Loucy (cell line): ENCODE measurements at regions not wholly inside any gene's neighbourhood (a gene's known extent, or its start where the extent isn't known, plus 50 kb on each side); places are given as distances from the start of the nearest gene placed in this dataset.
A peak's percentile ranks its signal among the peaks of the same experiment; 100 is the strongest.

Experiments
- EZH2phosphoT487 ChIP-seq: fragments of 200-600 bp; IDR thresholded peaks from 2 replicates; pipeline ENCODE4 v1.6.1; 2018; ENCODE audit warnings: antibody characterized with exemption, mild to moderate bottlenecking, moderate library complexity, borderline replicate concordance
- TF ChIP-seq, protein P1 (sequence below): fragments of 200-600 bp; sonication (generic); conservative IDR thresholded peaks from 2 replicates; pipeline ENCODE4 v1.5.1; 2014; ENCODE audit warnings: mild to moderate bottlenecking, antibody characterized with exemption, low read length

DNA sequence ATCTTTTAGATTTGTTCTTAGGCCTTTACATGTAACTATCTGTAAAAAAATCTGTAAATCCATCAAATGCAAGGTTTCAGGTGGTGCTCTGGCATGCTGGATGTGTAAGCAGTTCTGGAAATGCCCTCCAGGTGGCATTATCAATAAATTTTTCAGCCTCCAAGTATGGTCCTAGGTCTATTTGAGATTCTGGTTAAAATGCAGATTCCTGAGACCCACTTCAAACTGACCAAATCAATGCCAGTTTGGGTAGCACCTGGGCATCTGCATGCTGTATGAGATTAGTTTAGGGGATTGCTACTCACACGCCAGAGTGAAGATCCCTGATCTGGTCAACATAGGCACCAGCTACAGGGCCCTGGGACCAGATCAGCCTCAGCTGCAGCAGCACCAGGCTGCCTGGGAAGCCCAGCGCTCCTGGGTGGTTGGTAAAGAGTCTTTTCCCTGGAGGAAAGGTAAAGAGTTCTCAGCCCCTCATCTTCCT is 507.3 kb upstream of the CITED2 start:
- TF ChIP-seq, protein P1, sequence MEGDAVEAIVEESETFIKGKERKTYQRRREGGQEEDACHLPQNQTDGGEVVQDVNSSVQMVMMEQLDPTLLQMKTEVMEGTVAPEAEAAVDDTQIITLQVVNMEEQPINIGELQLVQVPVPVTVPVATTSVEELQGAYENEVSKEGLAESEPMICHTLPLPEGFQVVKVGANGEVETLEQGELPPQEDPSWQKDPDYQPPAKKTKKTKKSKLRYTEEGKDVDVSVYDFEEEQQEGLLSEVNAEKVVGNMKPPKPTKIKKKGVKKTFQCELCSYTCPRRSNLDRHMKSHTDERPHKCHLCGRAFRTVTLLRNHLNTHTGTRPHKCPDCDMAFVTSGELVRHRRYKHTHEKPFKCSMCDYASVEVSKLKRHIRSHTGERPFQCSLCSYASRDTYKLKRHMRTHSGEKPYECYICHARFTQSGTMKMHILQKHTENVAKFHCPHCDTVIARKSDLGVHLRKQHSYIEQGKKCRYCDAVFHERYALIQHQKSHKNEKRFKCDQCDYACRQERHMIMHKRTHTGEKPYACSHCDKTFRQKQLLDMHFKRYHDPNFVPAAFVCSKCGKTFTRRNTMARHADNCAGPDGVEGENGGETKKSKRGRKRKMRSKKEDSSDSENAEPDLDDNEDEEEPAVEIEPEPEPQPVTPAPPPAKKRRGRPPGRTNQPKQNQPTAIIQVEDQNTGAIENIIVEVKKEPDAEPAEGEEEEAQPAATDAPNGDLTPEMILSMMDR: peak; percentile 69
- TF ChIP-seq EZH2phosphoT487: no peak
